ENCODE measurements at regions not wholly inside any gene's neighbourhood (a gene's known extent, or its start where the extent isn't known, plus 50 kb on each side); places are given as distances from the start of the nearest gene placed in this dataset.

- no peak overlapping the region for H3K4me3 Mint-ChIP-seq
- no peaks in the 10 kb centered on the region for H3K36me3 Mint-ChIP-seq (ENCODE audit: low read depth)
- no peaks in the 10 kb centered on the region for H3K4me1 Mint-ChIP-seq (ENCODE audit: low read depth)
- H3K9me3 Mint-ChIP-seq = peaks cover 1% of the 10 kb centered on the region
- no peak overlapping the region for H3K27ac Mint-ChIP-seq
- peaks cover 14% of the 10 kb centered on the region for H3K27me3 Mint-ChIP-seq (ENCODE audit: low read depth)
Observed at GRCh38 chr7:96397936-96398598, 76.2 kb upstream of the SLC25A13 start.

- Mint-ChIP-seq H3K9me3 (no peaks in the 10 kb centered on the region), H3K4me3 (no peak overlapping the region), H3K27ac (no peak overlapping the region), H3K36me3 (ENCODE audit: low read depth) (no peaks in the 10 kb centered on the region), H3K4me1 (ENCODE audit: low read depth) (no peaks in the 10 kb centered on the region), H3K27me3 (ENCODE audit: low read depth) (peaks cover 10% of the 10 kb centered on the region)
Observed at GRCh38 chr7:96388620-96389383, 66.9 kb upstream of the SLC25A13 start.

- no peaks in the 10 kb centered on the region for H3K9me3 Mint-ChIP-seq
- no peaks in the 10 kb centered on the region for H3K36me3 Mint-ChIP-seq (ENCODE audit: low read depth)
- no peak overlapping the region for H3K4me3 Mint-ChIP-seq
- H3K27me3 Mint-ChIP-seq (ENCODE audit: low read depth) = peaks cover 10% of the 10 kb centered on the region
- no peaks in the 10 kb centered on the region for H3K4me1 Mint-ChIP-seq (ENCODE audit: low read depth)
- H3K27ac Mint-ChIP-seq = no peak overlapping the region
Observed at GRCh38 chr7:96388166-96388565, 66.3 kb upstream of the SLC25A13 start.

GRCh38 chr7:96380111-96380512, 58.2 kb upstream of the SLC25A13 start:
- no peaks in the 10 kb centered on the region for H3K9me3 Mint-ChIP-seq
- no peaks in the 10 kb centered on the region for H3K4me1 Mint-ChIP-seq (ENCODE audit: low read depth)
- H3K4me3 Mint-ChIP-seq = no peak overlapping the region
- no peaks in the 10 kb centered on the region for H3K36me3 Mint-ChIP-seq (ENCODE audit: low read depth)
- no peak overlapping the region for H3K27ac Mint-ChIP-seq
- no peaks in the 10 kb centered on the region for H3K27me3 Mint-ChIP-seq (ENCODE audit: low read depth)

- H3K4me3 Mint-ChIP-seq = no peak overlapping the region
Observed at GRCh38 chr7:96377399-96377798, 55.5 kb upstream of the SLC25A13 start.

More at GRCh38 chr7:96377399-96377798, 55.5 kb upstream of the SLC25A13 start:
- no peaks in the 10 kb centered on the region for H3K4me1 Mint-ChIP-seq (ENCODE audit: low read depth)
- H3K36me3 Mint-ChIP-seq (ENCODE audit: low read depth) = no peaks in the 10 kb centered on the region
- no peaks in the 10 kb centered on the region for H3K27me3 Mint-ChIP-seq (ENCODE audit: low read depth)
- no peaks in the 10 kb centered on the region for H3K9me3 Mint-ChIP-seq
- H3K27ac Mint-ChIP-seq = no peak overlapping the region
